GM19043 (cell line): ENCODE measurements at regions not wholly inside any gene's neighbourhood (a gene's known extent, or its start where the extent isn't known, plus 50 kb on each side); places are given as distances from the start of the nearest gene placed in this dataset.

Experiments used
- ATAC-seq: cut with Tn5 transposase; IDR thresholded peaks from one replicate; pipeline ENCODE4 v1.9.1; 2021; ENCODE audit warnings: low read depth; ENCODE audit not compliant: unreplicated experiment

DNA sequence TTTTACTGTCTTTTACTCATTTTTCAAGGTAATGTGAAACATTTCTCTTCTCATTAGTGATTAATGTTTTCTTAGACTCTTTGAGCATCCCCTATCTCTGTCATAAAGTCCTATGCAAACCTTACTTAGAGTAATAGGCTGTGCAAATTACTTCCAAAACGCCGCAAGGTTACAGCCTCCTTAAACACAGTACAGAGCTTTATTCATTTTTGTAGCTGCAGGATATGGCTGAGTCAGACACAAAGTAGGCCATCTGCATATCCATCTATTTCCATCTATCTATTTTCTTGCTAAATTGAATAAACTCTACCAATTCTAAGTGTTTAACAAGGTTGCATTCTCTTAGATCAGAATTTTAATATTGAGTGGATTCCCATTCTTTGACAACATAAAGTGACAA, 335.6 kb upstream of the SLC16A7 start:
- no peak for ATAC-seq

DNA sequence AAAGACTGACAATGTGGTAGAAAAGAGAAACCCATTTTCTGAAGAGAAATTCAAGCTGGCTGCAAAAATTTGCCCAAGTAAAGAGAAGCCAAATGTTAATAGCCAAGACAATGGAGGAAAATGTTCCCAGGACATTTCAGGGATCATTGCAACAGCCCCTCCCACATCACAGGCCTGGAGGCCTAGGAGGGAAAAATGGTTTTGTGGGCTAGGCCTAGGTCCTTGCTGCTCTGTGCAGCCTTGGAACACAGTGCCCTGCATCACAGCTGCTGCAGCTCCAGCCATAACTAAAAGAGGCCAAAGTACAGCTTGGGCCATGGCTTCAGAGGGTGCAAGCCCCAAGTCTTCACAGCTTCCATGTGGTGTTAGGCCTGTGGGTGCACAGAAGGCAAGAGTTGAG, 332.4 kb upstream of the LRIG3 start:
- no peak for ATAC-seq

DNA sequence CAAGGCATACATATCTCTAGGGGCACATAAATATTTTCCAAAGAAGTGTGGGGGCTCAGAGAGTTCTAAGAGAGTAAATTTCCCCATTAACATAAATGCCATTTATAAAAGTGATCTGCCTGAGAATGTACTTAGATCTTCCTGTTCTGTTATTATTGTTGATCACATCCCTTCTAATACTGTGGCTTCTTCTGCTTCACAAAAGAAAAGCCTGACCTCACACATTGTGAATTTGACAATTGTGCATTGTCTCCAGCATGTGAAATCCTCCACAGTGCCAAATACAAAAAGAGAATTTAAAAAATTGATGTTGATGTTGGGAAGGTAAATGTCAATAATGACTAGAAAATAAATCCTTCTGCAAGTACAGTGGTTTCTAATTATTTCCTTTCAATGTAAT, 330.5 kb upstream of the LRIG3 start:
- ATAC-seq = no peak

DNA sequence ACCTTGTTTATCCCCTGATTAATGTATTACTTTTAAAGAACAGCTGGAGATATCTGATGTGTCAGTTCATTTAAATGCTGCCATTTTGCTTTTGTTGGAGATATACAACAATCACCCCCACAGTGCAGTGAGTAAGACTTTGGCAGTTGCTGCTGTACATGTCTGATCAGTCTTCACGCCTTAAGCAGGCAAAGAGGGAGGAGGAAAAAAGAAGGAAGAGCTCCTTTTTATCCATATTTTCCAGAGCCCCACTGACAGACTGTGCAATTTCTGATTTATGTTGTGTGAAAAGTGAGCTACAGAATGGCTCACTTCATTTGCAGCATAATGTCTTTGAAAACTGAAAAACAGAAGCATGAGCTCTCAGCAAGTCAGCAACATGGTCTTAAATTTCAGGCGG, 319.7 kb upstream of the LRIG3 start:
- no peak for ATAC-seq

DNA sequence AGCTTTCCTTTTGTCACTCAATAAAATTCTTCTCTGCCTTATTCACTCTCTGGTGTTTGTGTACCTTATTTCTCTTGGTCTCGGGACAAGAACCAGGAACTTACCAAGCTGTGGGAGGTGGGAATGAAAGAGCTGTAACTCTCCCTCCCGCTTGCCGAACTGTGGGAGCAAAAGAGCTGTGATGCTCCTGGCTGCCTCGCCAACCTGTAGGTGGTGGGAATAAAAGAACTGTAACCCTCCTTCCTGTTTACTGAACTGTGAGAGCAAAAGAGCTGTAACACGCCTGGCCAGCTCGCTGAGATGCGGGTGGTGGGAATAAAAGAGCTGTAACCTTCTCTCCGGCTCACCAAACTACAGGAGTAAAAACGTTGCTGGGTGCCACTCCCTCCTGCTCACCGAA, 314.1 kb upstream of the LRIG3 start:
- ATAC-seq = no peak

DNA sequence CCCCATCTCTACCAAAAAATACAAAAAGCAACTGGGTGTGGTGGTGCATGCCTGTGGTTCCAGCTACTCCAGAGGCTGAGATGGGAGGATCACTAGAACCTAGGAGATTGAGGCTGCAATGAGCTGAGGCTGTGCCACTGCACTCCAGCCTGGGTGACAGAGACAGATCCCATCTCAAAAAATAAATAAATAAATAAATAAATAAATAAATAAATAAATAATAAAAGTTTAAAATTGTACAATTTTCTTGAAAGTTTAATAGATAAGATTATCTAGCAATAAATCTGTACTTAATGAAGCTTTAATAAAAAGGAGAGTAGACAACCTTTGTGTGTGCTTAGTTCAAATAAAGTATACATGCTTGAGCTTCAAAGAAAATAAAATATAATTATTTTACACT, 310.0 kb upstream of the LRIG3 start:
- ATAC-seq = no peak

DNA sequence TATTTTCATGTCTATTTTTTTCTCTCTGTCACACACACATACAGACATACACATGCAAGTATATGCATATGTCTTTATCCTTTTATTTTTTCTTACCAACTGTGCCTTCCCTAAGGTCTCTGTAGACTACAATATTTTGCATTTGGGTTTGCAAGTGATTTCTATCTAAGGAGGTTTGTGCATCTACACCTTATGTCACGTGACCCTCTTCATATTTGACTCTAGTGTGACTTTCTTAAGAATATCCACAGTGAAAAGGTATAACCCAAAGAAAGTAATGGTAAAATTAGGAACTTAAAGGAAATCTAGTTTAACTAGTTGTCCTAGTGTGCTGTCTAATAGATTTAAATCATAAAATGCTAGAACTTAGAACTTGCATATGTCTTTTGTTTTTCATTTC, 298.8 kb upstream of the LRIG3 start:
- no peak for ATAC-seq

DNA sequence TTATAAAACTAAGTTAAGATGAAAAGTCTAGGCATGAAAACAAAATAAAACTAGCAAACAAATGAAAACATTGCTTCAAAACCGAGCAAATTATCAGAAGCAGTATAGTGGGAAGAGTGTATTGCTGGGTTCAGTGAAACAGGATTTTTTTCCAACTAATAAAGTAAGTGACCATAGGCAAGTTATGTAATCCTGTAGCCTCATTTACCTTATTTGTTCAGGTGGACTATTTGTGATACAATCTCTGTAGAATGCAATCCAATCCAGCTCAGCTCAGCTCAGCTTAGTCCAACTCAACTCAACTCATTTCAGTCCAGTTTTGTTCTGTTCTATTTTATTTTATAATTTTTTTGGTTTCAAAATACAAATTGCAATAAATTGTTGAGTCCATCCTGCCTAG, 276.7 kb upstream of the LRIG3 start:
- no peak for ATAC-seq

DNA sequence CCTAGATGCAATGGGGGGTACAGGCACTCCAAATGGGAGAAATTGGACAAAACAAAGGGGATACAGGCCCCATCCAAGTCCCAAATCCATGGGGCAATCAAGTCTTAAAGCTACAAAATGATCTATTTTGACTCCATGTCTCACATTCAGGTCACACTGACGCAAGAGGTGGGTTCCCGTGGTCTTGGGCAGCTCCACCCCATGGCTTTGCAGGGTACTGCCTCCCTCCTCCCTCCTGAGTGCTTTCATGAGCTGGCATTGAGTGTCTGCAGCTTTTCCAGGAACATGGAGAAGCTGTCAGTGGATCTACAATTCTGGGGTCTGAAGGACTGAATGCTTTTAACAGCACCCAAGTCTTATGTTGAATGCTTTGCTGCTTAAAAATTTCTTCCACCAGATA, 274.5 kb upstream of the LRIG3 start:
- ATAC-seq = no peak

DNA sequence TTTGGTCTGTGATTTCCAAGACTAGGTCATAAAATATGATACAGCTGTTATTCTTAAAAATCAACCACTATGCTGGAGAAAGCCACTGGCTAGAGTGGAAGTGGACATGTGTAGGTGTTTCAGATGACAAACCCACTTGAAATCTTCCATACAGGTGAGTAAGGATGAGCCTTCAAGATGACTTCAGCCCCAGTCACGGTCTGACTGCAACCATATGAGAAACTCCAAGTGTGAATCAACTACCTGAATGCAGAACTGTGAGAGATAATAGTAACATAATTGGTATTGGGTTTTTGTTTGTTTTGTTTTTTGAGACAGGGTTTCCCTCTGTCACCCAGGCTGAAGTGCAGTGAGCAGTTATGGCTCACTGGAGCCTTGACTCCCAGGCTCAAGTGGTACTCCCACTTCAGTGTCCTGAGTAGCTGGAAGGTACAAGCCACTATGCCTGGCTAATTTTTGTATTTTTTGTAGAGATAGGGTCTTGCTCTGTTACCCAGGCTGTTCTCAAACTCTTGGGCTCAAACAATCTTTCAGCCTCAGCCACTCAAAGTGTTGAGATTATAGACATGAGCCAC, 273.3 kb upstream of the LRIG3 start:
- no peak for ATAC-seq

DNA sequence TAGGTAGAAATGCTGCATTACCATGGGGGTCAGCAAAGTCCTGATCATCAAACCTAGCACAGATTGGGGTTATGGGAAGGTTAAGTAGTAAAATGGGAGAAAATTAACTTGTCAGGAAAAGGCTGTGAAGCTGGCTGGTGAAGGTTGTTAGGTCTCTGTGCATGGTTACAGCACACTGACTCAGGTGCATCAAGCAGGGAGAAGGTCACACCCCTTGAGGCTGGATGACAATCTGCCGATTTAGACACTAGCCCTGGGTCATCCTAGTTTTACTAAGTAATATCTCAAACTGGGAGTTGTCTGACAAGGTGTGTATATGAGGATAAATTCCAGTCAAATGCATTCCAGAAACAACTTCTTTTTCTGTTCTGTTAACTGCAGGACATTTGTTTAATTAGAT, 271.1 kb upstream of the LRIG3 start:
- no peak for ATAC-seq

DNA sequence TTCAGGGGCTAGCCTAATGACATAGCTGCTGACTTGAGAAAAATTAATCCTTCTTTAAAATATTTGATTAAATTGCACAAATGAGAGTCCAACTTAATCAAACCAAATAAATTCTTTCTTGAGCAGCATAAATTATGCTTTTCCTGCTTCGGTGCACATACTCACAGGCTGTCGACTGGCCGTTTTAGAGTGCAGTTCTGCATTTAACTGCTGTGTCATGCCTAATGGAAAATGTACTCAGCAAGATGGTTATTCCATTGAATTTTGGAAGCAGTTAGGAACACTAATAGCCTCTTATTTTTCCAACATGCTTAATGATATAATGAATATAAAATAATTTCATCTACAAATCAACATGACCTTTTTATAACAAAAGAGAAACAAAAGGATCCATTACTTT, 266.1 kb upstream of the LRIG3 start:
- no peak for ATAC-seq

DNA sequence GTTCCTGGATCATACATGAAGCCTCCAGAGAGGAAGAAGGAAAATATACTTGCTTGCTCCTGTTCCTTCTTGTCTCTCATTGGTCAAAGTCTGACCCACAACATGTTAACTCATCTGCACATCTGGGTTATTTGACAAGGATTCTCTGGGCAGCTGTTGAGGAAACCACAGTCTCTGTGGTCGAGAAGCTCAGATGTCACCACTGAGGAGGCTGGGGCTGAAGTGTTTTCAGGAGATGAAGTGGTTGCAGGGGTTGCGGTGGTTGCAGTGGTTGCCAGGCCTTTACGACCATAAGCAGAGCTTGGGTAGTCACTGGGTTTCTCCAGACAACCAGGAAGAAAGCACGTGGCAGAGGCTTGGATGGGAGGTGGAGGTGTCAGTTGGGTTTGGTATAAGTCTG, 265.0 kb upstream of the LRIG3 start:
- ATAC-seq = no peak

DNA sequence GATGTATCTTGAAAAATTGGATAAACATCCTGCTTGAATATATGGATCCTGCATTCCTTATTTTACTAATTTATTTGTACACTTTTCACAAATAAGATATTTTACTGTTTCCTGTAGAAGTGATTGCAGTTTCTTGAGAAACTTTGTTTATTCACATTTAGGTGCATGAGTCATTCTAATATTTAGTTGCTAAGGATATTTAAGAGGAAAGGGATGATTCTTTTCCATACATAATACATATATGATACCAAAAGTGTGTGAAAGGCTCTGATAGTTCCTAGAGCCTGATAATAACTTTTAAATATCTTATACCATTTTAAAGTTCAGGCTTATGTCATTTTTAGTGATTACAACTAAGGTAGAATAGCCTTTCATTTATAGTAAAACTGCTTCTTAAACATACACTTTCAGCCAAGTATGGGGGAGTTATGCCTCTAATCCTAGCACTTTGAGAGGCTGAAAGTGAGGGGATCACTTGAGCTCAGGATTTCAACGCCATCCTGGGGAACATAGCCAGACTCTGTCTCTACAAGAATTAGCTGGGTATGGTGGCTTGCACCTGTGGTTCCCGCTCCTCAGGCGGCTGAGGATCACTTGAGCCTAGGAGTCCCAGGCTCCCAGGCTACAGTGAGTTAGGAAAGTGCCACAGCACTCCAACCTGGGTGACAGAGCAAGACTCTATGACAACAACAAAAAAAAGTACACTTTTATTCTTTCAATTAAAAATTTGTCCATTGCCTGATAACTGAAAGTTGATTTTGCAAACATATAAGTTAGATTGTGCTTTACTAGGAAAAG, 262.6 kb upstream of the LRIG3 start:
- no peak for ATAC-seq

DNA sequence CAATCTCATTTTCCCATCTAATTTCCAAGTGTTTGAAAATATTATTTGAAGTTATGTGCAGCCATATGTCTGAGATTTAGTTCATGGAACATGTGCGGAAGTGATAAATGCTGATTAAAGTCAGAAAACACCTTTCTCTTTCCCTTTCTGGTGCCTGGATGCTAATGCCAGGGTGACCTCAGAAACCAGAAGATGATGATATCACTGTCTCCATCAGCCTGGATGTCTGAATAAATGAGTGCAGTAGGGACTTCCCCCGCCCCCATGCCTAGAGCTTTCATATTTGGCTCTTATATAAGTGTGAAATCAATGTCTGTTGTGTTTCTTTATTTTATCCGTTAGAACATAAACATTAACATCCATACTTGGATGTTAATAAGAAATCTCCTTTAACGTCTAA, 261.9 kb upstream of the LRIG3 start:
- no peak for ATAC-seq

DNA sequence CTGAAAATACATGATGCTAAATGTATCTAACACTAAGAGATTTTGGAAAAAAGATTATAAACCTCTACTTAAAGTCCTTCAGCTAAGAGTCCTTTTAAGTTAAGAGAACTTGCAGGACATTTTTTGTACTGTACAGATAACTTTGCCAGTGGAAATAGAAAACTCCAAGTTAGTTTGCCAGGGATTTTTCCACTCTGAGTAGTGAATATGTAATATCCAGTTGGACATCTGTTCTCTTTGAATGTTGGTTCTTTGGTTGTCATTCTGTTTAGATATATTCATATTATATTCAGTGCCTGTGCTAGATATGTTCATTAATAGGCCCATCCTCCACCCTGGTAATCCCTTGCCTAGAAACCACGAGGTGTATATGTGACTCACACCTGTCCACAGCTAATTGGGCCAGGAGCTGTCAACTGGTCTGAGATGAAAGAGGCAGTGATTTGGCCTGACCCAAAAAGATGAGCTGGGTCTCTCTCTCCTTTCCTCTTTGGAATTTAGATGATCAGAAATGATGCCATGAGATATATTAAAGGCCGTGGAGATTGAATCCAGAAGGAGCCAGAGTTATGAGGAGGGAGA, 261.0 kb upstream of the LRIG3 start:
- ATAC-seq = no peak

DNA sequence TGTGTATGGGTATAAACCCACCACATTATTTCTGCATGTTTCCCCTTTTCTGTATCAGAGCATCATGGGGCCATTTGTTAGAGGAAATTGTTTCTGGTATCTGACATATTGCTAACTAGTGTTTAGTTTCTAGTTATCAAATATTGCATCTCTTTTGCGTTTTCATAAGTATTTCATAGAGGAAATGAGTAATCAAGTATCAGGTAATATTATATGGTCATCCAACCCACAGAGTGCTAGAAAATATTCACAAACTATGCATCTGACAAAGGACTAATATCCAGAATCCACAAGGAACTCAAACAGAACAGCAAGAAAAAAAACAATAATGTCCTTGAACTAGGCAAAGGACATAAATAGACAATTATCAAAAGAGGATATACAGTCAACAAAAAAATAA, 258.9 kb upstream of the LRIG3 start:
- ATAC-seq = no peak

DNA sequence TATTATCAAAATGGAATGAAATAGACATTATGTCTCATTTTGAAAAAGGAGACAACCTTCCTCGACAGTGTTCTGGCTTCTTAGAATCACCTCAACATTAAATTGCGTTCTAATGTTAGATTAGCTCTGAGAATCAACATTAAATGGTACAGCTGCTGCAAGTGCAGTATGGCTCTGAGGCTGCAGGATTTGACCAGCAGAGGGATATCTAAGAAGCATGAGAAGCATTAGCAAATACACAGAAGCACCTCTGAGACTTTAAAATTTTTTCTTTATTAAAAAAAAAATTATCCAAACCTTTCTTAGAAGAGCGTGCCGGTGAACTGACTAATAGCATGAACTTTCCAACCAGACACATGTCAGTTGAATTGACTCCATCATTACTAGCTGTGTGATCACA, 253.4 kb upstream of the LRIG3 start:
- no peak for ATAC-seq

DNA sequence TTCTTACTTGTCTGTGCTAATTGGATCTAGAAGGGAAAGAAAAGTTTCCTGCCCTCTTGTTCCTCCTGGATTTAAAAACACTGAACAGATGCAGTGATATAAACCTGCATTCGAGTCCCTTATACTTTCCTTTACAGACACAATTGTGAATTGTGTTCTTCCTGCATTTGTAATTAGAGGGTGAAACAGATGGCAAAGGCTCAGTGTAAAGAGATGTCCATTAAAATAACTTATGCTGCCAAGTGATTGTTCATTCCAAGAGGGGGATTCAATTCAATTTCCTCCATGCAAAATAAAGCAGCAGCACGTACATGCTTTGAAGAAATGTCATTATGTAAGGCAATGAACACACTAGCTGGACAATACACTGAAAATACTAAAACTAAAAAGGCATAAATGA, 248.3 kb upstream of the LRIG3 start:
- ATAC-seq = no peak

DNA sequence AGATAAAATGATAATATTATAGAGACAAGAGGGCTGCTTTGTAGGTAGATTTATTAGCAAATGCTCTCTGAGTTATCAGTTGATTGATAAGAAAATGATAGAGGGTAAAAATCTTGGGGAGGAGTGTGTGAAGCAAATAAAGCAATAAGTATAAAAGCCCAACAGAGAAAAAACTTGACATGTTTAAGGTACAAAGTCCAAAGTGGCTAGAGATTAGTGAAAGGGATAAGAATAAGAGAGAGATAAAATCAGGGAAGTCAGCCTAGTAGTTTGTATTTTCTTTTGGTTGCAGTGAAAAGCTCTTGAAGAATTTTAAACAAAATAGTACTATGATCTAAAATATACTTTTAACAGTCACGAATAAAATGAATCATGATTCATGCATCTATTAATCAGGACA, 246.2 kb upstream of the LRIG3 start:
- ATAC-seq = no peak

DNA sequence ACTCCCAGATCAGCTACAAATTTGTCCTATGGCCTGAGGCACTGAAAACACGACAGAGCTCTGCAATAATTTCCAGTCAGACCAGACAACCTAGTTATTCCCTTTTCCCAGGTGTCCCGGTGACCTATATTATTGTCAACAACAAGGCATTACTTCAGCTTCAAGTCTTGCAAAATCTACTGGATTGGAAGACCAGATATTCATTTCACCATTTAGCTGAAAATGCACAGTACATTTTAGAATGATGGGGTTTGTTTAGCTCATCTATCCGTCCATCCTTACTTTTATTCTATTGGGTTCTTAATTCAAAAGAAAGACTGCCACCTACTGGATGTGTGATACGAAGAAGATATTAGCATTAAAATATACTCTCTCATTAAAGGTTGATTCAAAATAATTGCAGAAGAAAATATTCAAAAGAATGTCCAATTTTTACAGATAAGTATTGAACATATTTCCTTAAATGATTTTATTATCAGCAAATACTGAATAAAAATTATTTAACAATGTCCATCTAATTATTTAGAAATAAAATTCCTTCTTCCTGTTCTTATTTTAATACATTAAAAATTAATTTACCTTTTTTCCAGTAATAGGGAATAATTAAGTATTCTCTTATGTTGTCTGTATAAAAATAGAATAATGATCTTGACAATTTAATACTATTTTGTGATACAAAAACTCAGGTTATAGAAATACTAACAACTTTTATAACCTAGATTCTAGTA, 244.9 kb upstream of the LRIG3 start:
- ATAC-seq = no peak

DNA sequence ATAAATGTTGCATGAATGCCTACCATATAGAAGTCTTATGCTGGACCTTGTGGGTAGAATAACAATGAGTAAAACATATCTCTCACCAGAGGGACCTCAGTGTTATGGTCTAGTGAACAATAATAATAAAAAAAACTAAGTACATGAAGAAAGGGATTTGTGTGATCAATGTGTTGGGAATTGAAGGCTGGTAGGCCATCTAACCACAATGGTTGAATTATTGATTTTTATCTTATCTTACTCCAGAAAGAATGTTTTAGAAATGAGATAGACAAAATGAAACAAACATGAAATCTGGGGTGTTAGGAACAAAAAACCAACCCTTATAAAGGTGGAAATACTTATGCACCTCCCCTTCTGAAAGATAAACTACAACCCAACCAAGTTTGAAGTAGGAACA, 243.9 kb upstream of the LRIG3 start:
- no peak for ATAC-seq
